ENCODE measurements at regions not wholly inside any gene's neighbourhood (a gene's known extent, or its start where the extent isn't known, plus 50 kb on each side); places are given as distances from the start of the nearest gene placed in this dataset.

DNA sequence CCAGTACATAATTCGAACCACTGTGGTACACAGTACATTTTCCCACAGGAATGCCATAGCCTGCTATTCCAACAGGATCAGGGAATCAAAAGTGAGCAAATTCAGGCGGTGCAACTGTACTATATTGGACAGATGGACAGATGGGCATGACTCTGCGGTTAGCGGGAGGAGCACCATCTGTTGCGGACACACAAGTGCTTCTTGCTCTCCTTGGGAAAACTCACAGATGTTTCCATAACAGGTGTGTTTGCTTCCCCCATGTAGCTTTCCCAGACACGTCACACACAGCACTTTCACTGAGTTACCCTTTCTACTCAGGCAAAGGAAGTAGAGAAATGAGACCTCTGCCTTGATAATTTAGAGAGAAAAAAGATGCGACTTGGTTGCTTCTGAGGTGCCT is 325.1 kb upstream of the THBS1 start:
- no peaks in the 10 kb centered on the region for H3K9me3 ChIP-seq
- peaks cover 0 to 4% of the 10 kb centered on the region in 2 experiments for H3K36me3 ChIP-seq (replicated peaks in 1 of 2; ENCODE audit: control insufficient read depth in 1 of 2, insufficient read depth in 2 of 2, low read length in 1 of 2)
- no peaks in the 10 kb centered on the region for H3K79me2 ChIP-seq (ENCODE audit: insufficient read depth)
- no peak overlapping the region for H3K4me3 ChIP-seq (ENCODE audit: low read depth in 2 of 2, low read length in 1 of 2)
- H3K4me1 ChIP-seq (ENCODE audit: control insufficient read depth in 1 of 2, insufficient read depth in 2 of 2, low read depth in 1 of 2, low read length in 1 of 2), result peaks cover 0 to 20% of the 10 kb centered on the region in 2 experiments; a peak in 3 of 4 replicates
- H3K4me2 ChIP-seq, result no peak overlapping the region
- no peaks in the 10 kb centered on the region for H3K9me2 ChIP-seq
- TF ChIP-seq RXRA (IDR thresholded peaks at IDR 0.05; ENCODE audit: borderline replicate concordance, low read depth), result no peak
- no peak for TF ChIP-seq RAD21 (IDR thresholded peaks at IDR 0.05; ENCODE audit: low read length)
- no peak for TF ChIP-seq MAX (IDR thresholded peaks at IDR 0.05; ENCODE audit: low read depth)
- no peak for TF ChIP-seq RCOR1 (IDR thresholded peaks at IDR 0.05; ENCODE audit: low read length)
- no peak for TF ChIP-seq SIN3A (IDR thresholded peaks at IDR 0.05; ENCODE audit: borderline replicate concordance, low read depth, low read length)
- TF ChIP-seq YY1 (IDR thresholded peaks at IDR 0.05; ENCODE audit: low read depth), result no peak
- no peak for TF ChIP-seq FOSL2 (IDR thresholded peaks at IDR 0.05; ENCODE audit: borderline replicate concordance, low read depth)
- no peak for TF ChIP-seq TAF1 (IDR thresholded peaks at IDR 0.05; ENCODE audit: borderline replicate concordance, low read depth, low read length)
- no peak for TF ChIP-seq TEAD4 (IDR thresholded peaks at IDR 0.05; ENCODE audit: borderline replicate concordance, insufficient read depth)
- TF ChIP-seq NRF1 (IDR thresholded peaks at IDR 0.05; ENCODE audit: low read depth, low read length), result no peak
- TF ChIP-seq EP300 (IDR thresholded peaks at IDR 0.05; ENCODE audit: borderline replicate concordance in 1 of 2, low read depth in 1 of 2, low read length in 1 of 2), result no peak
- TF ChIP-seq CHD2 (IDR thresholded peaks at IDR 0.05; ENCODE audit: low read length, partially characterized antibody), result no peak
- no peak overlapping the region for H3K9ac ChIP-seq
- 93% methylated on average over 7 of the region's 7 CpGs for WGBS (ENCODE audit: low lambda C conversion rate)
- no peaks in the 10 kb centered on the region for H3K27me3 ChIP-seq (ENCODE audit: insufficient read depth)
- H4K20me1 ChIP-seq (ENCODE audit: insufficient read depth), result no peaks in the 10 kb centered on the region
- POLR2A ChIA-PET, result no interaction called here
- H3F3A ChIP-seq (replicated peaks; ENCODE audit: insufficient read depth), result peaks cover 26% of the 10 kb centered on the region
- H2AFZ ChIP-seq (ENCODE audit: low read depth), result no peak overlapping the region
- CTCF ChIA-PET, result no interaction called here
- H3K27ac ChIP-seq (ENCODE audit: low read depth in 2 of 2, low read length in 1 of 2), result no peak overlapping the region
- DNase-seq, result no peak

- DNase-seq, result no peak
- no peak overlapping the region for H3K4me2 ChIP-seq
- TF ChIP-seq JUND (IDR thresholded peaks at IDR 0.05) (no peak), RAD21 (IDR thresholded peaks at IDR 0.05; ENCODE audit: low read length) (no peak), EP300 (IDR thresholded peaks at IDR 0.05; ENCODE audit: borderline replicate concordance in 1 of 2, low read depth in 1 of 2, low read length in 1 of 2) (no peak), ELF1 (IDR thresholded peaks at IDR 0.05) (no peak), POLR2AphosphoS5 (IDR thresholded peaks at IDR 0.05; ENCODE audit: low read depth, low read length) (no peak), YY1 (IDR thresholded peaks at IDR 0.05; ENCODE audit: low read depth) (no peak), MEF2A (IDR thresholded peaks at IDR 0.05; ENCODE audit: borderline replicate concordance, low read depth) (no peak), TCF12 (IDR thresholded peaks at IDR 0.05) (no peak), EZH2phosphoT487 (IDR thresholded peaks at IDR 0.05; ENCODE audit: borderline replicate concordance, low read depth) (no peak), MAX (IDR thresholded peaks at IDR 0.05; ENCODE audit: low read depth) (no peak), IRF3 (IDR thresholded peaks at IDR 0.05; ENCODE audit: low read depth, low read length) (no peak), FOXM1 (IDR thresholded peaks at IDR 0.05; ENCODE audit: low read depth) (no peak), NRF1 (IDR thresholded peaks at IDR 0.05; ENCODE audit: low read depth, low read length) (no peak), NFIC (IDR thresholded peaks at IDR 0.05; ENCODE audit: borderline replicate concordance) (no peak)
- TF ChIP-seq, protein P1, sequence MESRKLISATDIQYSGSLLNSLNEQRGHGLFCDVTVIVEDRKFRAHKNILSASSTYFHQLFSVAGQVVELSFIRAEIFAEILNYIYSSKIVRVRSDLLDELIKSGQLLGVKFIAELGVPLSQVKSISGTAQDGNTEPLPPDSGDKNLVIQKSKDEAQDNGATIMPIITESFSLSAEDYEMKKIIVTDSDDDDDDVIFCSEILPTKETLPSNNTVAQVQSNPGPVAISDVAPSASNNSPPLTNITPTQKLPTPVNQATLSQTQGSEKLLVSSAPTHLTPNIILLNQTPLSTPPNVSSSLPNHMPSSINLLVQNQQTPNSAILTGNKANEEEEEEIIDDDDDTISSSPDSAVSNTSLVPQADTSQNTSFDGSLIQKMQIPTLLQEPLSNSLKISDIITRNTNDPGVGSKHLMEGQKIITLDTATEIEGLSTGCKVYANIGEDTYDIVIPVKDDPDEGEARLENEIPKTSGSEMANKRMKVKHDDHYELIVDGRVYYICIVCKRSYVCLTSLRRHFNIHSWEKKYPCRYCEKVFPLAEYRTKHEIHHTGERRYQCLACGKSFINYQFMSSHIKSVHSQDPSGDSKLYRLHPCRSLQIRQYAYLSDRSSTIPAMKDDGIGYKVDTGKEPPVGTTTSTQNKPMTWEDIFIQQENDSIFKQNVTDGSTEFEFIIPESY (IDR thresholded peaks at IDR 0.05; ENCODE audit: borderline replicate concordance, low read depth), result no peak
- TF ChIP-seq, protein P2, sequence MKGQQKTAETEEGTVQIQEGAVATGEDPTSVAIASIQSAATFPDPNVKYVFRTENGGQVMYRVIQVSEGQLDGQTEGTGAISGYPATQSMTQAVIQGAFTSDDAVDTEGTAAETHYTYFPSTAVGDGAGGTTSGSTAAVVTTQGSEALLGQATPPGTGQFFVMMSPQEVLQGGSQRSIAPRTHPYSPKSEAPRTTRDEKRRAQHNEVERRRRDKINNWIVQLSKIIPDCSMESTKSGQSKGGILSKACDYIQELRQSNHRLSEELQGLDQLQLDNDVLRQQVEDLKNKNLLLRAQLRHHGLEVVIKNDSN (IDR thresholded peaks at IDR 0.05; ENCODE audit: borderline replicate concordance, low read depth), result no peak
- ChIA-PET POLR2A (no interaction called here), CTCF (interaction anchor here (1.0 kb wide), 1 partner anchor 14 kb away, joined by 3 read pairs; no protein-coding TSS in a partner anchor)
- H3K27me3 ChIP-seq (ENCODE audit: insufficient read depth), result no peaks in the 10 kb centered on the region
- no peak overlapping the region for H3K4me3 ChIP-seq (ENCODE audit: low read depth in 2 of 2, low read length in 1 of 2)
- H3K36me3 ChIP-seq (replicated peaks in 1 of 2; ENCODE audit: control insufficient read depth in 1 of 2, insufficient read depth in 2 of 2, low read length in 1 of 2), result no peaks in the 10 kb centered on the region
- no peaks in the 10 kb centered on the region for H3K9me3 ChIP-seq
- no peak overlapping the region for H2AFZ ChIP-seq (ENCODE audit: low read depth)
- no peak overlapping the region; the same call in 1 of the 2 replicates for H3K9ac ChIP-seq
- H3F3A ChIP-seq (replicated peaks; ENCODE audit: insufficient read depth), result peaks cover 41% of the 10 kb centered on the region
- H4K20me1 ChIP-seq (ENCODE audit: insufficient read depth), result no peaks in the 10 kb centered on the region
- 83% methylated on average over 1 of the region's 1 CpG for WGBS (ENCODE audit: low lambda C conversion rate)
- H3K27ac ChIP-seq (ENCODE audit: low read depth in 2 of 2, low read length in 1 of 2), result peak overlapping the region; percentile 81 to 96; a peak in 3 of 4 replicates
- H3K9me2 ChIP-seq, result no peaks in the 10 kb centered on the region
- no peaks in the 10 kb centered on the region for H3K79me2 ChIP-seq (ENCODE audit: insufficient read depth)
- H3K4me1 ChIP-seq (ENCODE audit: control insufficient read depth in 1 of 2, insufficient read depth in 2 of 2, low read depth in 1 of 2, low read length in 1 of 2), result peaks cover 0 to 16% of the 10 kb centered on the region in 2 experiments; a peak in 3 of 4 replicates
Observed at GRCh38 chr15:39260391-39260790, 320.5 kb upstream of the THBS1 start.

Data from SK-N-SH (cell line).